ENCODE measurements at regions not wholly inside any gene's neighbourhood (a gene's known extent, or its start where the extent isn't known, plus 50 kb on each side); places are given as distances from the start of the nearest gene placed in this dataset.

DNA sequence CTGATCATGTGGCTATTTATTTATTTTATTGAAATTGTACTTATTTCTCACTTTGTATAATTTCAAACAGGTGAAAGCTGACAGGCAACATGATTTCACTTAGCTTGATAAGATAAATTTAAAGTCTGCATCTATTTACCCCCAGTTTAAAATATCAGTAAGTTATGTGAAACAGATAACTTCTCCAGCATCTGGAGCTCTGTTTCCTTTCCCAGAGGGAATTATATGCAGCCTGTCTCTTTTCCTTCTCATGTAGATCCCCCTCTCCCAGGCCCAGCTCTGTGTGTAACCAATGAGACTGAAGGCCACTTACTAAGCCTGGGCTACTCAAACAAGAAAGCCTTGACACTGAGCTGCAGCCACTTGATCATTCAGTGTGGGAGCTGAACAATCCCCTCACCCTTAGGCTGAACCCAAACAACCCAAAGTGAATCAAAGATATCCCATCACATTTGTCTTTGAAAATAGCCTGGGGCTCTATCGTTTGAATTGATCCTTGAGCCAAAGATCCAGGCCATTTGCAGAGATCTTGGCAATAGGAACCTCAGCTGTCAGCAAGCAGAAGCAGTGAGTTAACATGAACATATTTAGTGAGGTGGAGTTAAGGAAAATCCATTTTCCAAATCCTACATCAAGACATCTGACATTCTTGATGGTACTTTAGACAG, 383.9 kb downstream of the TGFB2 start:
- DNase-seq: no peak

DNA sequence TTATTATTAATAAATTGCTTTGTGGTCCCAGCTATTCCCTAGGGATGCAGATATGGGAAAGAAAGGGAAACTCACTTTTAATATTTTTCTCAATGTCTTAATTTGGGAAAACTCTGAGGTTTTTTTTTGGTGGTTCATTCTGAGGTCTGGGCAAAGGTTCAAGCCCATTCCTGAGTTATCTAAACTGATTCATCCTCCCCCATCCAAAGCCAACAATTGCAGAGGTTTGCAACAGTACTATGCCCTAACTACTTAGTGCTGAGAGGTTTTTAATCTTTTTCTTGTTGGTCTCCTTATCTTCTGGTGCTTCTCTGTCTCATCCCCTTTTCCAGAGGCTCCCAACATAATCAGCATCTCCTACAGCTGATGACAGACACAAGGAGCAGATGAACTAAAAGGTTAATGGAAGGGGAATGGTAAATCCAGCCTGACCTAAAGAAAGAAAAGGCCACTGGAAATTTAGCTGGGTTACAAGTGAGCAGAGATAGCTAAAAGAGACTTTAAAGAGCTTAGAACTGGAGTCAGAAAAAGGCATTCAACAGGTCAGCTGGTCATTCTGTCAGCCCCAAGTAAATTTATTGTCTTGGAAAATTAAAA, 390.4 kb downstream of the TGFB2 start:
- DNase-seq: no peak

DNA sequence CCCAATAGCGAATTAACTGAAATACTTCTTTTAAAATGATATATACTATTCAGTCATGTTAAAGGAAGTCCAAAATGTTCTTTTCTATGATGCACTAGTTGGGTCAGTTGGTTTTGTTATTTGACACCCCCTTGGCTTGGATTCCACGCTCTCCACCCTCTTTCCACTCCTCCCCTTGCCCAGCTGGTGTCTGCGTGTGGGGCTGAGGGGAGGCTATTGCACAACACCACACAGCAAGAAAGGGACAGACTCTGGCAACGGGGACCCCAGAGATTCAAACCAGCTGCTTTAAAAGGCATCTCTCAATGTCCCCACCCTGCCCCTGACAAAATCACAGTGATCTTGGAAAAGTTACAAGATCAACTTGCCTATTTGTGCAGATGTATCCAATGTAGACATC, 394.3 kb downstream of the TGFB2 start:
- DNase-seq: no peak

DNA sequence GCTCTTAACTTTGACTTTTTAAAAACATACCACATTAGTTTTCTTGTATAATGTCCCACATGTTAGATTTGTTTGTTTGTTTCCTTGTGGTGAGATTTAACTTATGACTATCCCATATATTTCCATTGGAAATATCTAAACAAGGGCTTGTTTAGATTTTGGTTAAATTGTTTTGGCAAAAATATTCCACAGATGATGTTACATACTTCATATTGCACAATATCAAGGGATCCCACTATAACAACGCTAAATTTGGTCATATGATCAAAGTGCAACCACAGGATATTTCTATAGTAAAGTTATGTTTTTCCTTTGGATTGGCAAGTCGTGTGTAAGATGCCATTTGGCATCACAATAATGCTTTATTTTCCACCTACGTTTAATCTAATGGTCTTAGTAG, 396.7 kb downstream of the TGFB2 start:
- no peak for DNase-seq

DNA sequence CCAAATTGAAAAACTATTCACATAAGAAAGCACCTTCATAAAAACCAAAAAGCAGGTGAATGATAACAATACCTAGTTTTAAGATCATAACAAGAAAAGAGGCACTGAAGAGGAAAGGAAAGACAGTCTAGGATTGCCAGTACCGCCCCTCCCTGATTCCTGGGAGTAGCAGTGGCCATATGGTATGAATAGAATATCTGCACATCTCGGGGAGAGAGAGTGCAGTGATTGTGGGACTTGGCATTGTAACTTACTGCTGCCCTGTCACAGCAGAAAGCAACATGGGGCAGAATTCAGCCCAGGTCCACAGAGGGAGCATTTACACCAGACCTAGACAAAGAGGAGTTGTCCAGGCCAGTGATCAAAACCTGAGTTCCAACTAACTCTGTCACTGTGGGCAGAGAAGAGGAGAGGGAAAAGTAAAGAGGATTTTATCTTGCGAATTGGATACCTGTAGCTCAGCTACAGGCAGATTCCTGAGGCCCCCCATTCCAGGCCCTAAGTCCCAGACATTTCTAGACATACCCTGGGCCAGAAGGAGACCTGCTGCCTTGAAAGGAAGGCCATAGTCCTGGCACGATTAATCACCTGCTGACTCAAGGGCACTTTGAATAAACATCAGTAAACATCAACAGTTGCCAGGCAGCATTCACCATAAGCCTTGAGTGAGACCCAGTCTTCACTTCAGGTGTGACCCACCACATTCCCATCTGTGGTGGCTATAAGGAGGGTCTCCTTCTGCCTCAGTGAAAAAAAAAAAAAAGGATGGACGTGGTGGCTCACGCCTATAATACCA, 397.5 kb downstream of the TGFB2 start:
- DNase-seq: no peak

DNA sequence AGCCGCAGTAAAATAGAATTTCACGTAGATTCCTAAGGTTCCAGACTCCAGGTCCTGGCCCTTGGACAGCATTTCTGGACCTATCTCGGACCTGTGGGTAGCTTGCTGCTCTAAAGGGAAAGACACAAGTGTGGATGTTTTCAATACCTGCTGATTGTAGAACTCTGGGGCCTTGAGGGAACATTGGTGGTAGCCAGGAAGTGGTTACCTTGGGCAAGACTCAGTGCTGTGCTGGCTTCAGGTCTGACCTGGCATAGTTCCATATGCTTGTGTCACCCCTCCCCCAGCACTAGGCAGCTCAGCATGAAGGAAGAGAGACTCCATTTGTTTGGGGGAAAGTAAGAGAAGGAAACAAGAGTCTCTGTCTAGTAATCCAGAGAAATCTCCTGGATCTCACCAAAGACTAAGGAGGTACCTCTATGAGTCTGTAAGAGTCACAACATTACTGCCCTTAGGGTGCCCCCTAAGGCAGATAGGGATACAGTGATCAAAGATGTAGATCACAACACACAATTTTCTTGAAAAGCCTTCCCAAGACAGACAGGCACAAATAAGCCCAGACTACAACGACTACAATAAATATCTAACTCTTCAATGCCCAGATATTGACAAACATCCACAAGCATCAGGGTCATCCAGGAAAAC, 398.8 kb downstream of the TGFB2 start:
- DNase-seq: no peak

DNA sequence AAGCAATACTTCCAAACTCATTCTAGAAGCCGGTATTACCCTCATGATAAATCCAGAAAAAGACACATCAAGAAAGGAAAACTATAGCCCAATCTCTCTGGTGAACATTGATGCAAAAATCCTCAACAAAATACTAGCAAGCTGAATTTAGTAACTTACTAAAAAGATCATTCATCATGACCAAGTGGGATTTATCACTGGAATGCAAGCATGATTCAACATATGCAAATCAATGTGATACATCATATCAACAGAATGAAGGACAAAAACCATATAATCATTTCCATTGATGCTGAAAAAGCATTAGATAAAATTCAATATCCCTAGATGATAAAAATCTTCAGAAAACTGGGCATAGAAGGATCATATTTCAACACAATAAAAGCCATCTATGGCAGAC, 402.9 kb downstream of the TGFB2 start:
- DNase-seq: no peak

DNA sequence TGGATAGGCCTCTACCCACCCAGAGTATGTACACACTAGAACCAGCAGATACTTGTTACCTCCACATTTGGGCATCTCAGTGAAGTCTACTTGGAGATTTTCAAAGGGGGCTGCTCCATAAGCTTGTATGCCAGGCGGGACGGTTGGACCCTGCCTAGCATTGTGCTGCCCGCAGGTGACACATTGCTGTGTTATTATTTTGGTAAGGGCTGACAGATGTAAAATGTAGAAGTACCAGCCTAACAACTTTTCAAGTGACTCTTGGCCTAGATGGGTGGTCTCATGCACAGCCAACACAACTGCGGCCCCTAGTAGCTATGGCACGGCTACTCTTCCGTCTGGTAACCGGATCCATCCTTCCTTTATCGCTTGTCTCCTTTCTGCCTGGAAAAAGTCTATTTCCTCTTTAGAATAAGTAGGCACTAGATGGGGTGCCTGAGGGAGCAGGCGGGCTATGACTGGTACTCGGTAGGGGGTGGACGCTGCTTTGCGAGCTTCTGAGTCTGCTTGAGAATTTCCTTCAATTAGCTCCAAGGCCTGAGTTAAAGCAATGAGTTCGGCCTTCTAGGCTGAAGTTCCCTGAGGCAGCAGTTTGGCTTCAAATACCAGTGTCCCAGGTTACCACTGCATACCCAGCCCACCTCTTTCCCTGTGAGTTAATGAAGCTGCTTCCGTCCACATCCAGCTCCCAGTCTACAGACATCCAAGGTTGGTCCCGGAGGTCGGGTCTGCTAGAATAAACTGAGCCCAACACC, 405.3 kb downstream of the TGFB2 start:
- no peak for DNase-seq

DNA sequence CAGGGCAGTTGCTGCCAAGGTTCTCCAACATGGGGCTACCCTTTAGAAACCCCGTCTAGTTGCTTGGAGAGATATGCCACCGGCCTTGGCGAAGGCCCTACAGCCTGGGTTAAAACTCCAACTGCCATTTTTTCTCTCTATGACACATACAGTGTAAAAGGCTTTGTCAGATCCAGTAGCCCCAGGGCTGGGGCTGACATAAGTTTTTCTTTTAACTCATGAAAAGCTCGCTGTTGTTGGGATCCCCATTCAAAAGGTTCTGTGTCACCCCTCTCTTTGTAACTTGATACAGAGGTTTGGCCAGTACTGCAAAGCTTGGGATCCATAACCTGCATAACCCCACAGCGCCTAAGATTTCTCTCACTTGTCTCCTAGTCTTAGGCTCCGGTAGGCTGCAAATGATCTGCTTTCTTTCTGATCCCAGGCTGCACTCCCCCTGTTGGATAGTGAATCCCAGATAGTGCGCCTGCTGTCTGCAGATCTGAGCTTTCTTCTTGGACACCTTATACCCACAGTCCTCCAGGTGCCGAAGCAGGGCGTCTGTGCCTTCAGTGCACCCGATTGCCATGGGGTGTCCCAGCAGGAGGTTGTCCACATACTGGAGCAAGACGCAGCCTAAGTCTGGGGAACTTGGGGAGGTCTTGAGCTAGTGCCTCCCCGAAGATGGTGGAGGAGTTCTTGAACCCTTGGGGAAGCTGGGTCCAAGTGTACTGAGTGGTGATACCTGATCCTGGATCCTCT, 406.2 kb downstream of the TGFB2 start:
- DNase-seq: no peak

DNA sequence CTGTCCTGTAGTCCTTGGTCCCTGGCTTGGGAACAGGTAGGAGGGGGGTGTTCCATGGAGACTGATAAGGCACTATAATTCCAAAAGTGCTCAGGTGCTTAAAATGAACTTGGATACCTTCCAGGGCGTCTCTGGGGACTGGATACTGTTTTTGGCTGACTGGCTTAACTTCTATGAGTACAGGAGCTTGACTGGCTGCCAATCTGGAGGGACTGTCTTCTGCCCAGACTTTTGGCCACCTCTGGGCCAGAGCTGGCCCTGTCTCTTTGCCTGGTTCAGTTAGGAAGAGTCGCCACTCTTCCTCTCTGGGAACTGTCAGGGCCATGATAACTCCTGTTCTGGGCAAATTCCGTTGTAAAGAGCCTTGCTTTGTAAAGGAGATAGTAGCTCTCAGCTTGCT, 407.0 kb downstream of the TGFB2 start:
- DNase-seq: no peak

DNA sequence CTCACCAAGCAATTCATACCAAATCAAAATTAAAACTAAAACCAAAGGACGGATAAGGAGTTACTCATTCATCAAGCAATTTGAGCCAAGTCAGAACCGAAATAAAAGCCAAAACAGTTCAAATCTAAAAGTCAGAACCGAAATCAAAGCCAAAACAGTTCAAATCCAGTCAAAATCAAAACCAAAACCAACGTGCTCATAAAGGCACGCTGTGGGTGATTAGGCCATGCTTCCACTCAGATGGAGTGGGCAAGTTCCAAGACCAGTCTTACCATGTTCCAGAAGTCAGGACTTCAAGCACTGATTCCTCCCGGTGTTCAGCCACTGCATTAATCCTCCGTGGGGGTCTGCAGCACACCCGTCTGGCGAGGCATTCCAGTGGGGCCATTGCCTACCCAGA, 409.3 kb downstream of the TGFB2 start:
- DNase-seq: no peak

DNA sequence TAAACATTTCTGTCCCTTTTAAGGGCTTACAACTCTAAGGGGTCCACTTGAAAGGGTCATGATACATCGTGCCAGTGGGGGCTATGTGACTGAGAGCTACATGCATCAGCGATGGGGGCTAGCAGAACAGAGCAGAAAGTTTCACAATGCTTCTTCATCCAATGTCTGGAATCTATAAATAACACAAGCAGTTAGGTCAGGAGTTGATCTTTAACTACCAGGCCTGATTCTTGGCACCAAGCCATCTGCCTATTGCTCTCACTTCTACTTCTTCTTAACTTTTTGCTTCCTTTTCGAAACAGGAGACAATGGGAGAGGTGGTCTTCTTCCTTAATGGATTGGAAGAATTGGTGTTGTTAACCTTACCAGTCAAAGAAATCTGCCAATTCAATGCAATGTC, 410.0 kb downstream of the TGFB2 start:
- DNase-seq: no peak

DNA sequence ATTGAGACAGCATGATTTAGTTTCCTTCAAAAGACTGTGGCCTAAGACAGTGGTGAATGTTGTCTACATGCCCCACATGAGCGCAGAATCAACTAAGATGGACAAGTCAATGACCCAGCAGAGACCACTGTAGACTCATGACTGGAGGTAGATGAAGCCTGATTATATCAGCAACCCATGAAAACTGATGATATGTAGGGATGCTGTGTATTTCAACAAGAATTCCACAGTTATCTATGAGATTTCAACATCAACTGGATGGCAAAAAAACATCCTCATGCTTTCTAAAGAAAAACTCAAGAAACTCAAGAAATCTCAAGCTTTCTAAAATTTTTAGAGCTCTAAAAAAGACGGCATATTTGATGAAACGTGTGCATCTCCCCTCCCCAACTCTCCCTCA, 413.9 kb upstream of the LYPLAL1 start:
- no peak for DNase-seq

DNA sequence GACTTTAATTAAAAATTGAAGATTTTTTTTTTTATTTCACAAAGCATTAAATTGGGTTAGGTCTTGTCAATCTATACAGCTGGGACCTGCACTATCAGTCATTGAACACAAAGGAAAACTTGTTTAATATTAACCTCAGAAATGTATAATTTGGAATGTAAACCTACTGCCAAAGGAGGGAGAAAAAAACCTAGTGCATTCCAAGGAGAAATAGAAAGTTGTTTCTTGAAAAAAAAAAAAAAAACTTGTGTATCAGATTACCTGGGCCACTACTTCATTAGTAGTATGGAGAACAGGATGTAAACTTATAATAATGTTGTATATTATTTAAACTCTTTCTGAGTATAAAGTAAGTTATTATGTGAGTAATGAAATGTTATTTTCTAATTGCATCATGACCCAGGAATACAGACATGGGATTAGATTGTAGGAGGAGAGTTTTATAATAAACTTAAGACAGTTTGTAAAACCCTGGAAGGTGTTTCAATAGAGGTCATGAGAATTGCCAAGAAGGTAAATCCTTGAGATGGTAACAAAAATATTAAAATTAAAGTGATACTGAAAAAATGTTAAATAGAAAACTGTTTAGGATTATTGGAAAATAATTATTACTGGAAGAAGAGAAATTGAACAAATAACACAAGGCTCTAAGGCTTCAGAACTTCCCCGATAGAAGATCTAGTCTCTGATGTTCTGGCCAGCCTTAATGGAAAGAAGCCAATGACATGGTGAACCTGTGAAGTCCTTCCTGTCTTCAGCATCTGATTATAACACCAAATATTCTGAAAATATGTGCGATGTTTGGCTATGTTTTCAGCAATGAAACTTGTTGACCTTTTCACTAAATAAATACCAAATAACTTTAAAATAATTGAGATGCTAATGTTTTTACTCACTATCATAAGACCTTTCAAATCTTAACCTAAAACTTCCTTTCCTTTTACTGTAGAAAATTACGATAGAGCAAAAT, 412.8 kb upstream of the LYPLAL1 start:
- no peak for DNase-seq

DNA sequence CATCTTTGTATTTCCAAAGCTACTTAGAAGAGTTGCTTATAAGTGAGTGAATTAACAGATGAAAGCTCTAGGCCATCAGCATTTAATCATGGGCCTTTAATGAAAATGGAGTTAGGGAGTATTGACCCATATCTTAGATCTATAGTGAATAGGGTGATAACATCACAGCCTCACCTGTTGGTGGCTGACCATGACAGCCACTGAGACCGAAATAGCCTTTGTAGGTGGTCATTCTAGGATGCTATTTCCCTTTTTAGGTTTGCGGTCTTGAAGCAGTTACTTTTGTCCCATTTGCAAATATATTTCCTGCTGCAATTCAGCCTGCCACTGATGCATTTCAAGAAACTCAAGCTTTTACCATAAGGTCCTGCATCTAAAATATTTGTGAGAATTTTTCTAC, 410.1 kb upstream of the LYPLAL1 start:
- no peak for DNase-seq

DNA sequence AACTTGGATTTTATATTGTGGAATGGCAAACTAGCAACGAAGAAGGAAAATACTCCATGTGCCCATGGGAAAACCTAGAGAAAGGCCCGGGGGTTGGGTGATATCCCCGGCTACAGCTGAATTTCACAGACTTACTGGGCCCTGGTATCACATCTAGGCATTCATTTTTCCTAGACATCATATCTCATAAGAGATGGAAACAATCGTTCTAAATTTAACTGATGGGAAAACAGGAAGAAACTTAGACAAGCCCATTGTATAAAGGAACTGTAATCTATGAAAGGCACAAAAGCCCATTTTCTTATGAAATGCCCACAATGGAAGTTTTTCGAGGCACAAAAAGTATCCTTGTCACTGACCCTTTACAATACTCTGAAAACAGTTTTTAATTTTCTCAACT, 407.9 kb upstream of the LYPLAL1 start:
- no peak for DNase-seq

DNA sequence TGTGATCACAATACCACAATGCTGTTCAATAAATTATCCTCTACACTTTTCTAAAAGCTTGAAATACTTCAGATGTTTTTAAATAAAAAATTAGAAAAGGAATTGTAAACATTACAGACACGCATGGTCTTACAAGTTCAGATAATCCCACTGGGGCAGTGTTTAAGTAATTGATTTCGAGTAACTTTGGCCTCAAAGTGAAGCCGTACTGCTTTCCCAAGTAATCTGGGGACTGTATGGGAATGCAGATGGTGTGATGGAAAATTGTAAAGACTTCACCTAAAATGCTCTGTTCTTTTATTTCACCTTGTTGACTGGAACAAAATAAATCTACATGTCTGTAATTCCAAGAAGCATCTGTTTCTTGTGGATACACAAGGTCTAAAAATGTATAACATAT, 401.7 kb upstream of the LYPLAL1 start:
- no peak for DNase-seq

DNA sequence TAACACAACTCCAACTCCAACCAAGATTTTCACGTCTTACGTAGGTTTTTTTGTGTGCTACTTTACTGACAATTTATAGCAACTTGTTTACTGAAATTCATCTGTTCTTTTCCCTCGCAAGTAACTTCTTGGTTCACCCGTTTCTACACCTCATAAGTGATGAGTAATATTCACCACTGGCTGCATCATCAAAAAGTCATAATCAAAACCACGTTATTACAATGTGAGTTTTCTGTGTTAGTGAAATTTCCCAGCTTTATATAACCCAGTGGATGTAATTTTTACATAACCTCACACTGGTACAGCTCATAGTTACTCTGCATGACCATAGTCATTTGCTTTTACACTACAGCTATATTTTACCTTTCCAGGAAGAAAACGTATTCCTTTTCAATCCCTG, 401.1 kb upstream of the LYPLAL1 start:
- DNase-seq: no peak

DNA sequence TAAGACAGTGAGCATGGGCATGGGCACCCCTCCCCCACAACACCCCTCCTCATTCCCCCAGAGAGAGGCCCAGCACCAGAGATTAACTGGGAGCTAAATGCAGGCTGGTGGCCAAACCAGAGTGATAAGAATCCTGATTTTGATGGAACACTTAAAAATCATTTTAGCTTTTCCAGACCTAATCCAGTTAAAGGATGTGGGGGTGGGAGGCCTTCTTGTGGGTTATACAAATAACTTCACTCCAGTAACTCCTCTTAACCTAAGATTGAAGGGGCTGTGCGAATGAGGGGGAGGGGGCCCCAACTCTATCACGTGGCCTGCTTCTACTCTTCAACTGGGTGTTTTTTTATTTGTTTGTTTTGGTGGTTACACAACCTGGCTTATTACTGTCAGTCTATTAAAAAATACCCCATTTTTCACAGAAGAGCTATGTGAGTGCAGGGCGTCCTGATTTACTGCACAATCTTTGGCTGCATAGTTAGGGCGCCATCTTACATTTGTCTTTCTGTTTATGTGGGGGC, 398.1 kb upstream of the LYPLAL1 start:
- no peak for DNase-seq

DNA sequence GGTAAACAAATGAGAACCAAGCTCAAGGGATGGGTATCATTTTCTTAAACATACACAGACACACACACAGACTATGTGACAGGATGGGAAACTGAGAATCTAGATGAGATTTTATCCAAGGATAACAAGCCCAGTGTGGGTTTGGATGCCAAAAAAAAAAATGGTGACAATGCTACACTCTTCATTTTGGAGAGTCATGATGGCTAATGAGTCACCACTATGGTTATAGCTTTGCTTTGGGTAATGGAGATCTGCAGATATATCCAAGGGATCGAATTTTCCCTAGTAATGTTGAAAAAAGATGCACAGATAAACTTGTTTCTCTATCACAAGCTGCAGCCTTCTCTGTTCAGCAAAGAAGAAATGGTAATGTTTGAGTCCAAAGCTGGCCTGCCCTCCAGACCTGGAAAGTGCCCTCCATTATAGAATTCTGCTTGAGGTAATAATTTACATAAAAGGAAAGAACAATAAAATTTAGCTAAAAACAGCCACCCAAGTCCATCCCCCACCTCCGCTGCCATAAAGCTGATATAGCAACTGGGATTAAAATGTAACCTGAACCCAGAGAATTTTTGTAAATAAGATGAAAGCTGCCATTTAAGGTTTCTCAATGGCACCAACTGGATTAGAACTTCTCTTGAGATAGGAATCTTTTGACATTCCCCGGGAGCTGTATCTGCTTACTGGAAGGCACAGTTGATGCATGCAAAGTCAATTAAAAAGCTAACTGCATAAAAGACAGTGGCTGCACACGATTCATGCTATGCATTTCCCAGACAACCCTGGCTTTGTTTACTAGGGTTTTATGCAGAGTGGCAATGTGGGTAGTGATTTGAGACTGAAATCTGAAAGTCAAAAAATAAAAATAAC, 395.2 kb upstream of the LYPLAL1 start:
- DNase-seq: no peak

Data from NCI-H146 (cell line).